ENCODE measurements at regions not wholly inside any gene's neighbourhood (a gene's known extent, or its start where the extent isn't known, plus 50 kb on each side); places are given as distances from the start of the nearest gene placed in this dataset.

DNA sequence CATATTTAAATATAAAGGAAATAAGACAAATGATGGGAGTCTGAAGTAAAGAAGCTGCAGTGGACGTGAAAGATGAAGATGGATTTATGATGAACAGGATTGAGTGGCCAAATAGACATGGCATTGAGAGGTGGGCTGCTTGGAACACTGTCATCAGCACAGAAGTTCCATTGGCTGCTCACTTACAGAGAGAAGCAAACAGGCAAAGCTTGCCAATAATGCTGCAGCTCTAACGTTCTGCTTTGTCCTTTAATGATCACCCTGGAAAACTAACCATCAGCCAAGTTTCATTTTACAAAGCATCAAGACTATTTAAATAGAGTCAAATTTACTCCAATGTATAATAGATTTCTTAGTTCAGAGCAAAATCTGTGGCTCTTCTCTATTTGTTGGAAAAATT is 721.4 kb downstream of the TMTC2 start:
- Histone ChIP-seq H3K36me3 (replicated peaks in 1 of 2; ENCODE audit: control extremely low read depth in 1 of 2, control insufficient read depth in 1 of 2, extremely low read depth in 1 of 2, insufficient read depth in 2 of 2, low read length in 1 of 2) (no peaks in the 10 kb centered on the region), H3K4me2 (replicated peaks; ENCODE audit: low read depth, low read length, poor library complexity, severe bottlenecking) (no peak overlapping the region), H3K9me3 (ENCODE audit: control extremely low read depth in 1 of 3, control insufficient read depth in 2 of 3, insufficient read depth in 1 of 3, low read length in 2 of 3) (no peaks in the 10 kb centered on the region), H2AFZ (ENCODE audit: insufficient read depth, low read depth, low read length, poor library complexity, severe bottlenecking) (no peak overlapping the region), H3K4me3 (ENCODE audit: control extremely low read depth in 1 of 5, extremely low read depth in 1 of 5, insufficient read depth in 1 of 5, low read depth in 2 of 5, low read length in 4 of 5) (no peak overlapping the region), H3K4me1 (ENCODE audit: control insufficient read depth in 2 of 2, insufficient read depth in 2 of 2, low read length in 2 of 2) (no peaks in the 10 kb centered on the region), H3K27ac (ENCODE audit: low read length in 2 of 2) (no peak overlapping the region), H3K27me3 (replicated peaks in 1 of 4; ENCODE audit: control extremely low read depth in 1 of 4, control insufficient read depth in 3 of 4, insufficient read depth in 4 of 4, low read length in 3 of 4) (no peaks in the 10 kb centered on the region), H3K9ac (ENCODE audit: low read length) (no peak overlapping the region), H3K79me2 (ENCODE audit: control insufficient read depth, insufficient read depth, low read length) (no peaks in the 10 kb centered on the region), H4K20me1 (ENCODE audit: control insufficient read depth, insufficient read depth, low read length, poor library complexity, severe bottlenecking) (no peaks in the 10 kb centered on the region)
- Mint-ChIP-seq H3K4me1 (no peaks in the 10 kb centered on the region), H3K9me3 (ENCODE audit: insufficient read depth) (peaks cover 6% of the 10 kb centered on the region), H3K4me3 (no peak overlapping the region), H3K27me3 (no peaks in the 10 kb centered on the region), H3K27ac (no peak overlapping the region)
- CTCF ChIA-PET, result no interaction called here
- DNase-seq (no peak), ATAC-seq (ENCODE audit: low read depth) (no peak)
- WGBS (ENCODE audit: insufficient coverage), result 80% methylated on average over 1 of the region's 2 CpGs
- POLR2A ChIA-PET, result no interaction called here
- TF ChIP-seq EZH2 (IDR thresholded peaks at IDR 0.05; ENCODE audit: borderline replicate concordance, insufficient read depth, low read depth, low read length, poor library complexity, severe bottlenecking), result no peak
- TF ChIP-seq, protein P1, sequence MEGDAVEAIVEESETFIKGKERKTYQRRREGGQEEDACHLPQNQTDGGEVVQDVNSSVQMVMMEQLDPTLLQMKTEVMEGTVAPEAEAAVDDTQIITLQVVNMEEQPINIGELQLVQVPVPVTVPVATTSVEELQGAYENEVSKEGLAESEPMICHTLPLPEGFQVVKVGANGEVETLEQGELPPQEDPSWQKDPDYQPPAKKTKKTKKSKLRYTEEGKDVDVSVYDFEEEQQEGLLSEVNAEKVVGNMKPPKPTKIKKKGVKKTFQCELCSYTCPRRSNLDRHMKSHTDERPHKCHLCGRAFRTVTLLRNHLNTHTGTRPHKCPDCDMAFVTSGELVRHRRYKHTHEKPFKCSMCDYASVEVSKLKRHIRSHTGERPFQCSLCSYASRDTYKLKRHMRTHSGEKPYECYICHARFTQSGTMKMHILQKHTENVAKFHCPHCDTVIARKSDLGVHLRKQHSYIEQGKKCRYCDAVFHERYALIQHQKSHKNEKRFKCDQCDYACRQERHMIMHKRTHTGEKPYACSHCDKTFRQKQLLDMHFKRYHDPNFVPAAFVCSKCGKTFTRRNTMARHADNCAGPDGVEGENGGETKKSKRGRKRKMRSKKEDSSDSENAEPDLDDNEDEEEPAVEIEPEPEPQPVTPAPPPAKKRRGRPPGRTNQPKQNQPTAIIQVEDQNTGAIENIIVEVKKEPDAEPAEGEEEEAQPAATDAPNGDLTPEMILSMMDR (IDR thresholded peaks at IDR 0.05), result no peak
- intact Hi-C loops (cut with micrococcal nuclease), result no loop called here

DNA sequence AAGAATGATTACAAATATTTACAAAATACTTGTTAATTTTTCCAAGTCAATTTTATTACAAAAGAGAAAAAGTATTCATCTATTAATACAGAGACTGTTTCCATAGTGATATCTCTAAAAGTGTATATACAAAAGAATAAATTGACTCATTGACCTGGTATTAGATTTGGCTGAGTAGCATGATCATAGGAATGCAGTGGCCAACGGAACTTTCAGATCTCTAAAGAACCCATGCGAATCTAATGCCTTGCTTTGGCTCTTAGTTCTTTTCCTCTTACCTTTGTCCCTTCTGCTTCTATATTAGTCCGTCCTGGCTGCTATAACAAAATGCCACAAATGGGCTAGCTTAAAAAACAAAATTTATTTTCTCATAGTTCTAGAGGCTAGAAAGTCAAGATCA is 717.8 kb downstream of the TMTC2 start:
- Mint-ChIP-seq H3K4me1 (no peaks in the 10 kb centered on the region), H3K27ac (no peak overlapping the region), H3K4me3 (no peak overlapping the region), H3K27me3 (no peaks in the 10 kb centered on the region), H3K9me3 (ENCODE audit: insufficient read depth) (peaks cover 6% of the 10 kb centered on the region)
- Histone ChIP-seq H3K27me3 (replicated peaks in 1 of 4; ENCODE audit: control extremely low read depth in 1 of 4, control insufficient read depth in 3 of 4, insufficient read depth in 4 of 4, low read length in 3 of 4) (no peaks in the 10 kb centered on the region), H3K27ac (ENCODE audit: low read length in 2 of 2) (no peak overlapping the region), H3K4me1 (ENCODE audit: control insufficient read depth in 2 of 2, insufficient read depth in 2 of 2, low read length in 2 of 2) (no peaks in the 10 kb centered on the region), H3K36me3 (replicated peaks in 1 of 2; ENCODE audit: control extremely low read depth in 1 of 2, control insufficient read depth in 1 of 2, extremely low read depth in 1 of 2, insufficient read depth in 2 of 2, low read length in 1 of 2) (no peaks in the 10 kb centered on the region), H3K9ac (ENCODE audit: low read length) (no peak overlapping the region), H3K9me3 (ENCODE audit: control extremely low read depth in 1 of 3, control insufficient read depth in 2 of 3, insufficient read depth in 1 of 3, low read length in 2 of 3) (no peaks in the 10 kb centered on the region), H4K20me1 (ENCODE audit: control insufficient read depth, insufficient read depth, low read length, poor library complexity, severe bottlenecking) (no peaks in the 10 kb centered on the region), H3K4me2 (replicated peaks; ENCODE audit: low read depth, low read length, poor library complexity, severe bottlenecking) (no peak overlapping the region), H3K79me2 (ENCODE audit: control insufficient read depth, insufficient read depth, low read length) (no peaks in the 10 kb centered on the region), H3K4me3 (ENCODE audit: control extremely low read depth in 1 of 5, extremely low read depth in 1 of 5, insufficient read depth in 1 of 5, low read depth in 2 of 5, low read length in 4 of 5) (no peak overlapping the region), H2AFZ (ENCODE audit: insufficient read depth, low read depth, low read length, poor library complexity, severe bottlenecking) (no peak overlapping the region)
- POLR2A ChIA-PET, result no interaction called here
- intact Hi-C loops (cut with micrococcal nuclease), result no loop called here
- TF ChIP-seq, protein P1 (IDR thresholded peaks at IDR 0.05), result no peak
- TF ChIP-seq EZH2 (IDR thresholded peaks at IDR 0.05; ENCODE audit: borderline replicate concordance, insufficient read depth, low read depth, low read length, poor library complexity, severe bottlenecking), result no peak
- CTCF ChIA-PET, result no interaction called here
- 90% methylated on average over 2 of the region's 3 CpGs for WGBS (ENCODE audit: insufficient coverage)
- DNase-seq (no peak), ATAC-seq (ENCODE audit: low read depth) (no peak)

Data from B cell (primary cell).